22Rv1 (cell line): ENCODE measurements at regions not wholly inside any gene's neighbourhood (a gene's known extent, or its start where the extent isn't known, plus 50 kb on each side); places are given as distances from the start of the nearest gene placed in this dataset.

Experiments
- ZFX ChIP-seq: fragments of 450-650 bp; IDR thresholded peaks from 2 replicates; pipeline ENCODE4 v1.6.1; 2017; ENCODE audit warnings: antibody characterized with exemption, borderline replicate concordance
- TF ChIP-seq, protein P1 (sequence below): fragments of 450-650 bp; IDR thresholded peaks from 2 replicates; pipeline ENCODE4 v1.5.1; 2017; ENCODE audit warnings: mild to moderate bottlenecking

DNA sequence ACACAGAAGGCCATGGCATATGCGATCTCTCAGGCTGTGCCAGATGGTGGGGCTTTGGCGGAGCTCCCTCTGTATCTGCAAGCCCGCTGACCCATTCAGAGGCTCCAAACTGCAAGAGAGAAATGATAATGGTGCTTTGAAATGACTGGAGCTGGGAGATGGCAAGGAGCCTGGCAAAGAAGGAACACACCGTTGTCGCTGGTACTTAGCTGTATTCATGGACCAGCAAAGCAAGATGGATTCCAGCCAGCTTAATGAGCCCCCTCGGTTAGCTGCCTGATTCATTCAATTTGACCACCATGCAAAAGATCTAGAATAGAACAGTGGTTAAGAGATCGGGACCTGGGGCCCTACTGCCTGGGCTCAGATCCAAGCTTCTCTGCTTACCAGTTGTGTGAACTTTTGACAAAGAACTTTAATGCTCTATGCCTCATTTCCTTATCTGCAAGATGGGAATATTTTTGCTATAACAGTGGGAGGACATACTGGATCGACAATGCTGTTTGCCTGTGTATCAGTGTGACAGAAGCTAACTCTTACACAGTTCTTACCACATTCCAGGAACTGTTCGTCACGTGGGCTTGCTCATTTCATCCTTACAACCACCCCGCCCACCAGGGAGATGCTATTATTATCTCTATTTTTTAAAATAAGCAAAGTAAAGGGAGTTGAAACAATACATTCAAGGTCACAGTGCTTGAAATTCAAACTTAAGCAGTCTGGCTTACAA is 317.8 kb upstream of the SULF2 start:
- TF ChIP-seq, protein P1, sequence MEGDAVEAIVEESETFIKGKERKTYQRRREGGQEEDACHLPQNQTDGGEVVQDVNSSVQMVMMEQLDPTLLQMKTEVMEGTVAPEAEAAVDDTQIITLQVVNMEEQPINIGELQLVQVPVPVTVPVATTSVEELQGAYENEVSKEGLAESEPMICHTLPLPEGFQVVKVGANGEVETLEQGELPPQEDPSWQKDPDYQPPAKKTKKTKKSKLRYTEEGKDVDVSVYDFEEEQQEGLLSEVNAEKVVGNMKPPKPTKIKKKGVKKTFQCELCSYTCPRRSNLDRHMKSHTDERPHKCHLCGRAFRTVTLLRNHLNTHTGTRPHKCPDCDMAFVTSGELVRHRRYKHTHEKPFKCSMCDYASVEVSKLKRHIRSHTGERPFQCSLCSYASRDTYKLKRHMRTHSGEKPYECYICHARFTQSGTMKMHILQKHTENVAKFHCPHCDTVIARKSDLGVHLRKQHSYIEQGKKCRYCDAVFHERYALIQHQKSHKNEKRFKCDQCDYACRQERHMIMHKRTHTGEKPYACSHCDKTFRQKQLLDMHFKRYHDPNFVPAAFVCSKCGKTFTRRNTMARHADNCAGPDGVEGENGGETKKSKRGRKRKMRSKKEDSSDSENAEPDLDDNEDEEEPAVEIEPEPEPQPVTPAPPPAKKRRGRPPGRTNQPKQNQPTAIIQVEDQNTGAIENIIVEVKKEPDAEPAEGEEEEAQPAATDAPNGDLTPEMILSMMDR = no peak
- TF ChIP-seq ZFX = no peak
